GM12865 (cell line): ENCODE measurements at regions not wholly inside any gene's neighbourhood (a gene's known extent, or its start where the extent isn't known, plus 50 kb on each side); places are given as distances from the start of the nearest gene placed in this dataset.
"Not testable (repeated sequence)": the region's sequence is repeated elsewhere in the genome, so short reads cannot be mapped to it uniquely, and the experiment has no call there.

Experiments used
- DNase-seq: peaks from one replicate; pipeline ENCODE4 v3.0.0; 2010; ENCODE audit warnings: low read depth
- H3K4me3 ChIP-seq: 2 replicates; pipeline ENCODE4 v1.5.1; 2011; ENCODE audit warnings: mild to moderate bottlenecking, low read depth, low read length, control low read depth
- TF ChIP-seq, protein P1 (sequence below): IDR thresholded peaks from 2 replicates; pipeline ENCODE4 v1.5.1; 2011; ENCODE audit warnings: low read length, control low read depth, low read depth, inconsistent platforms; ENCODE audit not compliant: insufficient read depth; ENCODE audit errors: missing control alignments

DNA sequence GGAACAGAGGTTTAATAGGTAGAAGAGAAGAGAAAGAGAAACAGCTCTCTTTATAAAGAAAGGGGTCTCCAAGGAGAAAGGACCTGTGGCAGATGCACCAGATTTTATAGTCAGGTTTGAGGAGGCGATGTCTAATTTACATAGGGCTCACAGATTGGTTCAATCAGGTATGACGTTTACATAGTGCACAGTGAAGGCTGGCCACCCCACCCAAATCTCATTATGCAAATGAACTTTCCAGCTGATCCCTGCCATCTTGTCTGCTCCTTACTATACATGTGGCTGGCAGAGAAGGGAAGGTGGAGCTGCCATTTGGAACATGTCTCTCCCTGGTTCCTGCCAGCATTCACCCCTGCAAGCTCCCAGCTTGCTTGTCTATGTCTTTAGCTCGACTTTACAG is 557.8 kb downstream of the SUCLG1 start:
- TF ChIP-seq, protein P1, sequence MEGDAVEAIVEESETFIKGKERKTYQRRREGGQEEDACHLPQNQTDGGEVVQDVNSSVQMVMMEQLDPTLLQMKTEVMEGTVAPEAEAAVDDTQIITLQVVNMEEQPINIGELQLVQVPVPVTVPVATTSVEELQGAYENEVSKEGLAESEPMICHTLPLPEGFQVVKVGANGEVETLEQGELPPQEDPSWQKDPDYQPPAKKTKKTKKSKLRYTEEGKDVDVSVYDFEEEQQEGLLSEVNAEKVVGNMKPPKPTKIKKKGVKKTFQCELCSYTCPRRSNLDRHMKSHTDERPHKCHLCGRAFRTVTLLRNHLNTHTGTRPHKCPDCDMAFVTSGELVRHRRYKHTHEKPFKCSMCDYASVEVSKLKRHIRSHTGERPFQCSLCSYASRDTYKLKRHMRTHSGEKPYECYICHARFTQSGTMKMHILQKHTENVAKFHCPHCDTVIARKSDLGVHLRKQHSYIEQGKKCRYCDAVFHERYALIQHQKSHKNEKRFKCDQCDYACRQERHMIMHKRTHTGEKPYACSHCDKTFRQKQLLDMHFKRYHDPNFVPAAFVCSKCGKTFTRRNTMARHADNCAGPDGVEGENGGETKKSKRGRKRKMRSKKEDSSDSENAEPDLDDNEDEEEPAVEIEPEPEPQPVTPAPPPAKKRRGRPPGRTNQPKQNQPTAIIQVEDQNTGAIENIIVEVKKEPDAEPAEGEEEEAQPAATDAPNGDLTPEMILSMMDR, result no peak
- DNase-seq, result no peak
- H3K4me3 ChIP-seq, result no peak overlapping the region

DNA sequence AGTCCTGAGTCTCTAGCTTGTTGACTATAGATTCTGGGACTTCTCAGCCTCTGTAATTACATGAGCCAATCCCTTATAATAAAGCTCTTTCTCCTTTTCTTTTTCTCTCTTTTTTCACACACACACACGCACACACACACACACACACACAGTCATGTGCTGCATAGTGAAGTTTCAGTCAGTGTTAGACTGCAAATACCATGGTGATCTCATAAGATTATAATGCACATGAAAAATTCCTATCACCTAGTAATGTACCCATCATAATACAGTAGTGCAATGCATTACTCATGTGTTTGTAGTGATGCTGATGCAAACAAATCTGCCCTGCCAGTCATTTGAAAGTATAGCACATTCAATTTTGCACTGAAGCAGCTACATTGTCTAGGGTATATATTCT is 558.2 kb downstream of the SUCLG1 start:
- TF ChIP-seq, protein P1, result no peak
- no peak overlapping the region for H3K4me3 ChIP-seq
- no peak for DNase-seq

DNA sequence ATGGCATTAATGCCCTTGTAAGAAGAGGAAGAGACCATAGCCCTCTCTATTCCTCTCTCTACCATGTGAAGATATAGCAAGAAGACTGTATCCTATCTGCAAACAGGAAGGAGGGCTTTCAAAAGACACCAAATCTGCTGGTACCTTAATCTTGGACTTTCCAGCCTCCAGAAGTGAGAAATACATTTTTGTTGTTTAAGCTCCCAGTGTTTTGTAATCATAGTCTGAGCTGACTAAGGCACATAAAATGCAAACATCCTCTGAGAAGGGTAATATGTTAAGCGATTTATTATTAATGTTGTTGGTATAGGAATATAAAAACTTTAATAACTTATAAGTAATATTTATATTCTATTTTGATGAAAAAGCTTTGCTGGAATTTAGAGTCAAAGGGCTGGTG is 559.8 kb downstream of the SUCLG1 start:
- H3K4me3 ChIP-seq, result no peak overlapping the region
- DNase-seq, result no peak
- TF ChIP-seq, protein P1, result no peak

DNA sequence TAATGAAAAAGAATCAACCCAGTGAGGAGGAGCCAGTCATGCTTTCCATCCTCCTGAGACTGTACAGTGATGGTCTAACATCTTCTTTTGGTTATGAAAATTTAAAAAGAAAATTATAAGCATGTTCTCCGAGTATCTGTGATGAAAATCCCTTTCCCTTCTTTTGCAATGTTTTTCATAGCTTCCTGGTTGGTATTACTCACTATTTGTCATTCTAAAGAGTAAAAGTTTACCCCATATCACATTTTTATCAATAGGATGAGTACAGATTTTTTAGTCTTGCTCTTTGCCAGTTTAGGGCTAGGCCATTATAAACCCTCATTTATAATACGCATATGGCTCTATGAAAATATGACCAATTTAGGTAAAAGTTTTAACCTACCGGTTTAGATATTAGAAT is 564.1 kb downstream of the SUCLG1 start:
- TF ChIP-seq, protein P1, result no peak
- no peak for DNase-seq
- no peak overlapping the region for H3K4me3 ChIP-seq

DNA sequence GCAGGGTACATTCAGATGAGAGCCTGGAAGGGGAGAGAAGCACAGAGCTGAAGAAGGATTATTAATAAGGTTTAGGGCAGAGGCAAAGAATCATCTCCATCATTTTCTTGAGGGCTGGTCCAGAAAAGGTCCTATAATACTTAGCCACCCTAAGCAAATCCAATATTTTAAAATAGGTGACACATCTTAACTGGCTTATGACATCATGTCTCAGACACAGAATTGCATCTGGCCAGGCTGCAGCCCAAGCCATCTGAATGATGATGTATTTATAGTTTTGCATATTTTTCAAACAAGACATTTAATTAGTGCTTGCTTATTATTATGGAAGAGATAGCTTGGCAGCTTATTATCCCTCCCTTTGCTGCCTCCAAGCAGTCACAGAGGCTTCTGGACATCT is 571.3 kb downstream of the SUCLG1 start:
- H3K4me3 ChIP-seq, result no peak overlapping the region
- TF ChIP-seq, protein P1, result no peak
- DNase-seq, result no peak

DNA sequence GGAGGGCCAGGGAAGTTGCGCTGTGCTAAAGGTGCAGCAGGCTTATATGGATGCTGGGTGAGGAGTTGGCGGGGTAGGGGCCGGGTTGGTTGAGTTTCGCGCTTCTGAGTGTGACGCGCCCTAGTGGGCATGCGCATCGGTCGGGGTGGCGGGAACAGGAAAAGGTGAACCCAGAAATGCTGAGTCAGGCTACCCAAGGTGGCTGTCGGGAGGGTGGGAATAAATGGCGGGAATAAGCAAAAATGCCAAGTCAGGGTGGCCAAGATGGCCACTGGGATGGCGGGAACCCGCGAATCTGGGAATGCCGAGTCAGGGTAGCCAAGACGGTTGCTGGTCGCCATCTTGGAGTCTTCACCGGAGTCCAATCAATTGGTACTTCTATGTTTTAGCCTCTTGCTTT is 580.0 kb downstream of the SUCLG1 start:
- TF ChIP-seq, protein P1, result no peak

DNA sequence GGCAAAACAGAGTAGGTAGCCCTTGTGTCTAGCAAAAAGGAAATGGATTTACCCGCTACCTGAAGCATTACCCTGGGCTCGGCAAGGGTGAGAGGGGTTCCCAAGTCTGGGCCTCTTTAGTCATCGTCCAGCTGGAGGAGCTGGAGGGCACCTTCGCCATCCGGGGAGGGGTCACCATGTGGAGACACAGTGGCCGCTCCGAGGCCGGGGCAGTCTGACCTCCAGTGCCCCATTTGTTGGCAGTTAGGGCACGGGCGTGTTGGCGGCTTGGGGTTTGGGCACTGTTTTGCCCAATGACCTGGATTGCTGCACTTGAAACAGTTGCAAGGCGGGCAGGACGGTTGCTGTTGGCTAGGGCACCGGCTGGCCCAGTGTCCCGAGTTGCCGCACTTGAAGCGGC is 581.8 kb downstream of the SUCLG1 start:
- not testable (repeated sequence) for H3K4me3 ChIP-seq, DNase-seq

More for the DNA sequence above, 580.0 kb downstream of the SUCLG1 start:
- H3K4me3 ChIP-seq, result no peak overlapping the region
- DNase-seq, result no peak
